ENCODE measurements at regions not wholly inside any gene's neighbourhood (a gene's known extent, or its start where the extent isn't known, plus 50 kb on each side); places are given as distances from the start of the nearest gene placed in this dataset.

DNA sequence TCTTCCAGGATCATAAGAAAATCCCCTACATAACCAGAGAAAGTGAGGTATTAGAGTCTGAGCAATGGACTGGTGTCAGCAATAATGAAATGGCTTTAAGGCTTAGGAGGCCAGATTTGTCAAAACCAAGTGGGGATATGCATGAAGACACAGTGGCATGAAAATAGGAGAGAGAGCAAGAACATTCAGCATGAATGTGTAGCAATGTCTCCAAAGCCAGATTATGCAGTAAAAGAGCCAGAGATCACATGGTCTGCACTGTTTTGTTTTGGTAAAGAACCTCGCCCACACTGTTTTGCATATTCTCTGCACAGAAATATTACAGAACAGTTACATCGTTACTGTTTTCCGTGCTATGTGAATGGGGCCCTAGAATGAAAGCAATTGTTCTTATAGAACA is 589.4 kb downstream of the PLPP3 start:
- Histone ChIP-seq H3K4me3 (replicated peaks; ENCODE audit: insufficient read depth, low read length) (no peak overlapping the region), H3K27ac (replicated peaks) (no peak overlapping the region), H3K27me3 (ENCODE audit: insufficient read depth, poor library complexity, severe bottlenecking) (peaks cover 4% of the 10 kb centered on the region)
- TF ChIP-seq, protein P1, sequence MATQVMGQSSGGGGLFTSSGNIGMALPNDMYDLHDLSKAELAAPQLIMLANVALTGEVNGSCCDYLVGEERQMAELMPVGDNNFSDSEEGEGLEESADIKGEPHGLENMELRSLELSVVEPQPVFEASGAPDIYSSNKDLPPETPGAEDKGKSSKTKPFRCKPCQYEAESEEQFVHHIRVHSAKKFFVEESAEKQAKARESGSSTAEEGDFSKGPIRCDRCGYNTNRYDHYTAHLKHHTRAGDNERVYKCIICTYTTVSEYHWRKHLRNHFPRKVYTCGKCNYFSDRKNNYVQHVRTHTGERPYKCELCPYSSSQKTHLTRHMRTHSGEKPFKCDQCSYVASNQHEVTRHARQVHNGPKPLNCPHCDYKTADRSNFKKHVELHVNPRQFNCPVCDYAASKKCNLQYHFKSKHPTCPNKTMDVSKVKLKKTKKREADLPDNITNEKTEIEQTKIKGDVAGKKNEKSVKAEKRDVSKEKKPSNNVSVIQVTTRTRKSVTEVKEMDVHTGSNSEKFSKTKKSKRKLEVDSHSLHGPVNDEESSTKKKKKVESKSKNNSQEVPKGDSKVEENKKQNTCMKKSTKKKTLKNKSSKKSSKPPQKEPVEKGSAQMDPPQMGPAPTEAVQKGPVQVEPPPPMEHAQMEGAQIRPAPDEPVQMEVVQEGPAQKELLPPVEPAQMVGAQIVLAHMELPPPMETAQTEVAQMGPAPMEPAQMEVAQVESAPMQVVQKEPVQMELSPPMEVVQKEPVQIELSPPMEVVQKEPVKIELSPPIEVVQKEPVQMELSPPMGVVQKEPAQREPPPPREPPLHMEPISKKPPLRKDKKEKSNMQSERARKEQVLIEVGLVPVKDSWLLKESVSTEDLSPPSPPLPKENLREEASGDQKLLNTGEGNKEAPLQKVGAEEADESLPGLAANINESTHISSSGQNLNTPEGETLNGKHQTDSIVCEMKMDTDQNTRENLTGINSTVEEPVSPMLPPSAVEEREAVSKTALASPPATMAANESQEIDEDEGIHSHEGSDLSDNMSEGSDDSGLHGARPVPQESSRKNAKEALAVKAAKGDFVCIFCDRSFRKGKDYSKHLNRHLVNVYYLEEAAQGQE (IDR thresholded peaks at IDR 0.05; ENCODE audit: insufficient replicate concordance, low read depth): no peak
- TF ChIP-seq, protein P2, sequence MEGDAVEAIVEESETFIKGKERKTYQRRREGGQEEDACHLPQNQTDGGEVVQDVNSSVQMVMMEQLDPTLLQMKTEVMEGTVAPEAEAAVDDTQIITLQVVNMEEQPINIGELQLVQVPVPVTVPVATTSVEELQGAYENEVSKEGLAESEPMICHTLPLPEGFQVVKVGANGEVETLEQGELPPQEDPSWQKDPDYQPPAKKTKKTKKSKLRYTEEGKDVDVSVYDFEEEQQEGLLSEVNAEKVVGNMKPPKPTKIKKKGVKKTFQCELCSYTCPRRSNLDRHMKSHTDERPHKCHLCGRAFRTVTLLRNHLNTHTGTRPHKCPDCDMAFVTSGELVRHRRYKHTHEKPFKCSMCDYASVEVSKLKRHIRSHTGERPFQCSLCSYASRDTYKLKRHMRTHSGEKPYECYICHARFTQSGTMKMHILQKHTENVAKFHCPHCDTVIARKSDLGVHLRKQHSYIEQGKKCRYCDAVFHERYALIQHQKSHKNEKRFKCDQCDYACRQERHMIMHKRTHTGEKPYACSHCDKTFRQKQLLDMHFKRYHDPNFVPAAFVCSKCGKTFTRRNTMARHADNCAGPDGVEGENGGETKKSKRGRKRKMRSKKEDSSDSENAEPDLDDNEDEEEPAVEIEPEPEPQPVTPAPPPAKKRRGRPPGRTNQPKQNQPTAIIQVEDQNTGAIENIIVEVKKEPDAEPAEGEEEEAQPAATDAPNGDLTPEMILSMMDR (IDR thresholded peaks at IDR 0.05; ENCODE audit: insufficient read depth, low read length): no peak
- TF ChIP-seq POLR2AphosphoS5 (IDR thresholded peaks at IDR 0.05; ENCODE audit: low read depth): no peak
- TF ChIP-seq GABPA (IDR thresholded peaks at IDR 0.05; ENCODE audit: low read depth): no peak
- no peak for TF ChIP-seq SPI1 (IDR thresholded peaks at IDR 0.05; ENCODE audit: borderline replicate concordance, low read depth)
- DNase-seq (ENCODE audit: low read depth in 1 of 2, low spot score in 1 of 2): no peak

DNA sequence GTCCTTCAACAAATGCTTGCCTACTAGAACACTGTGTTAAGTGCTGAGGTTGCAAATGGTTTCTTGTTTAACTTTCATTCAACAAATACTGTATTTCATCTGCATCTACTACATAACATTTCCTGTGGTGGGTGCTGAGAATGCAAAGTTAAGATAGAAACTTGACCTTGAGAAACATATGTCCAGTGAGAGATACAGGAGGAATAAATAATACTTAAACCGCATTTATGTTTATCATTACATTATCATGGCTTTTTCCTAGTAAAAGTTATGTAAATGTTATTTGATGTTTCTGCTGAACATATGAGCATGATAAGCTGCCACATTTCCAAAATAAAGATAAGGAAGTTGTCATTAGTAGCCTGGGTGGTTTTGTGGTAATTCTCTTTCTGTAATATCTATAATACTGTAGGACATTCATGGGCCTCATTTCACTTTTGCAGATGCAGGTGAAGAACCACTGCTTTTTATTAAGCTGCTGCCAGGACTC is 590.4 kb downstream of the PLPP3 start:
- Histone ChIP-seq H3K27ac (replicated peaks) (no peak overlapping the region), H3K4me3 (replicated peaks; ENCODE audit: insufficient read depth, low read length) (no peak overlapping the region), H3K27me3 (ENCODE audit: insufficient read depth, poor library complexity, severe bottlenecking) (peaks cover 4% of the 10 kb centered on the region)
- DNase-seq (ENCODE audit: low read depth in 1 of 2, low spot score in 1 of 2): no peak
- TF ChIP-seq, protein P2 (IDR thresholded peaks at IDR 0.05; ENCODE audit: insufficient read depth, low read length): no peak
- TF ChIP-seq POLR2AphosphoS5 (IDR thresholded peaks at IDR 0.05; ENCODE audit: low read depth): no peak
- TF ChIP-seq SPI1 (IDR thresholded peaks at IDR 0.05; ENCODE audit: borderline replicate concordance, low read depth): no peak
- TF ChIP-seq GABPA (IDR thresholded peaks at IDR 0.05; ENCODE audit: low read depth): no peak

DNA sequence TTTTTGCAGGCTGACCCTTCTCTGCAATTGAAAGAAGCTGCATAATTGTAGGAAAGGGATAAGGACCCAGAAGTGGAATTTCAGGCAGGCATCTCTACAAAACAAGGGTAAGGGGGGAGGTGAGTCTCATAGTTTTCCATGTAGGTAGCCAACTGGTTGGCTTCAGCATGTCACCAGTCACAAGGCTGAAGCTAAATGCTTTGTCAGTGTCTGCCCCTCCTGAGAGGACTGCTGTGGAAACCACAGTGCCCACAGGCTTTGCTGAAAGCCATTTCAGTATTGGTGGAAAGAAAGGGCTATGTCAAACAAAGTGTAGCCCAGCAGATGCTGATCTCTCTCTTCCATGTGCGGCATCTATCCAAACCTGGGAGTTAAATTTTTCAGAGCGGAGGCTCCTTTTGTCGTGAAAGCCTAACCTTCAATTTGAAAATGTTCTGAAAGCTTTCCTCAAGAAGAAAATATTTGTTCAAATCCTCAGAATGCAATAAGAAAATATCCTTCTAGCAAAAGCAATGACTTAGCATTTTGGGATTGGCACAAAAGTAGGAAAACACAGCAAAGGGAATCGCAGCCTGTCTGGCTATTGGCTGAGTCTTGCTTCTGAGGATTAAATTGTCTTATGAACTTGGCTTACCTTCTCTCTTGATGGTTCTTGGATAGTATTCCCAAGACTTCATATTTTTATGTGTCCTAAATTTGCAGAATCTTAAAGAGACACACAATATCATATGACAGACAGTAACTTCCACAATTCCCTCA is 591.7 kb downstream of the PLPP3 start:
- peaks cover 4% of the 10 kb centered on the region for H3K27me3 ChIP-seq (ENCODE audit: insufficient read depth, poor library complexity, severe bottlenecking)
- DNase-seq (ENCODE audit: low read depth in 1 of 2, low spot score in 1 of 2): no peak
- TF ChIP-seq GABPA (IDR thresholded peaks at IDR 0.05; ENCODE audit: low read depth) (no peak), SPI1 (IDR thresholded peaks at IDR 0.05; ENCODE audit: borderline replicate concordance, low read depth) (no peak), POLR2AphosphoS5 (IDR thresholded peaks at IDR 0.05; ENCODE audit: low read depth) (no peak)
- TF ChIP-seq, protein P2 (IDR thresholded peaks at IDR 0.05; ENCODE audit: insufficient read depth, low read length): no peak
- TF ChIP-seq, protein P1 (IDR thresholded peaks at IDR 0.05; ENCODE audit: insufficient replicate concordance, low read depth): no peak
- no peak overlapping the region for H3K4me3 ChIP-seq (replicated peaks; ENCODE audit: insufficient read depth, low read length)
- no peak overlapping the region for H3K27ac ChIP-seq (replicated peaks)
